Cardiac fibroblast (primary cell): ENCODE measurements at regions not wholly inside any gene's neighbourhood (a gene's known extent, or its start where the extent isn't known, plus 50 kb on each side); places are given as distances from the start of the nearest gene placed in this dataset.

Experiments used
- DNase-seq, 2 donors: peaks; one replicate each; pipeline versions ENCODE4 v3.0.0 to v3.0.0-alpha.2; 2010; ENCODE audit warnings: low read depth in 2 of 2
- H3K4me3 ChIP-seq, 2 donors: replicated peaks in 1 of 2; 1 replicate in 1 of 2; 2 replicates in 1 of 2; pipeline ENCODE4 v1.5.1; 2011; ENCODE audit warnings: low read depth in 2 of 2, low read length in 2 of 2, mild to moderate bottlenecking in 2 of 2, moderate library complexity in 1 of 2
- TF ChIP-seq, protein P1 (sequence below): IDR thresholded peaks from one replicate; pipeline ENCODE4 v1.5.1; 2011; ENCODE audit warnings: low read depth, mild to moderate bottlenecking, low read length, inconsistent platforms

DNA sequence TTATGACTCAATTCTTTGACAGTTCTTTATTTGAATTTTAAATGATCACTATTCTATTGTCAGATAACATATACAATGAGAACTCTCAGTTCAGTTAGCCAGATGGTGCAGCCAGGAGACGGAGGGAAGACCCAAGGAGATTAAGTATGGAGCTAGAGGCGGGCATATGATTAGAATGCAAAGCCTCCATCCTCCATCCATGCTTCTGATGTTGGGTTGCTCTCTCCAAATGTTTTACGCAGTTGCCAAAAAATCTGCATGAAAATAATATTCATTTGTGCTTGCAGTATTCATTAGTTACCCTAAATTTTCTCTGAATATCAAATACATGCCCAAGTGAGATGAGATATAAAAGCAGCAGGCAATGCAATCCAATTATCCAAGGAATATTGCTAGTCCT lies 874.8 kb downstream of the C4orf33 start:
- no peak for DNase-seq
- TF ChIP-seq, protein P1, sequence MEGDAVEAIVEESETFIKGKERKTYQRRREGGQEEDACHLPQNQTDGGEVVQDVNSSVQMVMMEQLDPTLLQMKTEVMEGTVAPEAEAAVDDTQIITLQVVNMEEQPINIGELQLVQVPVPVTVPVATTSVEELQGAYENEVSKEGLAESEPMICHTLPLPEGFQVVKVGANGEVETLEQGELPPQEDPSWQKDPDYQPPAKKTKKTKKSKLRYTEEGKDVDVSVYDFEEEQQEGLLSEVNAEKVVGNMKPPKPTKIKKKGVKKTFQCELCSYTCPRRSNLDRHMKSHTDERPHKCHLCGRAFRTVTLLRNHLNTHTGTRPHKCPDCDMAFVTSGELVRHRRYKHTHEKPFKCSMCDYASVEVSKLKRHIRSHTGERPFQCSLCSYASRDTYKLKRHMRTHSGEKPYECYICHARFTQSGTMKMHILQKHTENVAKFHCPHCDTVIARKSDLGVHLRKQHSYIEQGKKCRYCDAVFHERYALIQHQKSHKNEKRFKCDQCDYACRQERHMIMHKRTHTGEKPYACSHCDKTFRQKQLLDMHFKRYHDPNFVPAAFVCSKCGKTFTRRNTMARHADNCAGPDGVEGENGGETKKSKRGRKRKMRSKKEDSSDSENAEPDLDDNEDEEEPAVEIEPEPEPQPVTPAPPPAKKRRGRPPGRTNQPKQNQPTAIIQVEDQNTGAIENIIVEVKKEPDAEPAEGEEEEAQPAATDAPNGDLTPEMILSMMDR: no peak
- no peak overlapping the region for H3K4me3 ChIP-seq

- no peak for DNase-seq
- no peak overlapping the region for H3K4me3 ChIP-seq
- TF ChIP-seq, protein P1: no peak
Observed at GRCh38 chr4:129971419-129971818, 875.5 kb downstream of the C4orf33 start.

- DNase-seq: no peak
Observed at GRCh38 chr4:129972257-129972656, 876.3 kb downstream of the C4orf33 start.

GRCh38 chr4:129974730-129975129 lies 878.8 kb downstream of the C4orf33 start:
- DNase-seq: no peak
- TF ChIP-seq, protein P1: no peak
- no peak overlapping the region for H3K4me3 ChIP-seq

More at GRCh38 chr4:129972257-129972656, 876.3 kb downstream of the C4orf33 start:
- TF ChIP-seq, protein P1: no peak
- no peak overlapping the region for H3K4me3 ChIP-seq

- no peak overlapping the region for H3K4me3 ChIP-seq
- no peak for DNase-seq
- TF ChIP-seq, protein P1: no peak
Observed at GRCh38 chr4:129978315-129978714, 882.4 kb downstream of the C4orf33 start.

GRCh38 chr4:129988957-129989356 lies 893.0 kb downstream of the C4orf33 start:
- TF ChIP-seq, protein P1: no peak
- H3K4me3 ChIP-seq: no peak overlapping the region
- DNase-seq: no peak

DNA sequence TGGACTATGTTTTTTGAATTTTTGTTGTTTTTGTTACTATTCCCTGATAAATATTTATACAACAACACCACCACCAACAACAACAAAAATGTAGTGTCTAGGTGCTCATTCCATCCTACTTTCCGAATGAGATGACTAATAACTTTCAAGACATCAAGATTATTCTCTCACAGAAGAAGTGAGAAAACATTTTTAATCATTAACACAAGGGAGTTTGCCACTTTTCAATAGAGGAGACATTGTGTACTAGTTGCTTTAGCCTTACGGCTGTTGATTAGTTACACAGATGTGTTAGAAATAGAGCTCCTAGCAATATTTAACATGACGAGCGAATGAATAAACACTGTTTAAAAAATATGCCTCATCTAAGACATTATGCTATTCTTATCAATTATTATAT lies 898.8 kb downstream of the C4orf33 start:
- TF ChIP-seq, protein P1: no peak
- H3K4me3 ChIP-seq: no peak overlapping the region
- no peak for DNase-seq
